NAMALWA (cell line): ENCODE measurements at regions not wholly inside any gene's neighbourhood (a gene's known extent, or its start where the extent isn't known, plus 50 kb on each side); places are given as distances from the start of the nearest gene placed in this dataset.
"Not testable (repeated sequence)": the region's sequence is repeated elsewhere in the genome, so short reads cannot be mapped to it uniquely, and the experiment has no call there.

Experiments used
- DNase-seq: peaks from one replicate; pipeline ENCODE4 v3.0.0-alpha.2; 2015; ENCODE audit warnings: low spot score

GRCh38 chr9:26163931-26164330 is 485.7 kb upstream of the TUSC1 start:
- no peak for DNase-seq

DNA sequence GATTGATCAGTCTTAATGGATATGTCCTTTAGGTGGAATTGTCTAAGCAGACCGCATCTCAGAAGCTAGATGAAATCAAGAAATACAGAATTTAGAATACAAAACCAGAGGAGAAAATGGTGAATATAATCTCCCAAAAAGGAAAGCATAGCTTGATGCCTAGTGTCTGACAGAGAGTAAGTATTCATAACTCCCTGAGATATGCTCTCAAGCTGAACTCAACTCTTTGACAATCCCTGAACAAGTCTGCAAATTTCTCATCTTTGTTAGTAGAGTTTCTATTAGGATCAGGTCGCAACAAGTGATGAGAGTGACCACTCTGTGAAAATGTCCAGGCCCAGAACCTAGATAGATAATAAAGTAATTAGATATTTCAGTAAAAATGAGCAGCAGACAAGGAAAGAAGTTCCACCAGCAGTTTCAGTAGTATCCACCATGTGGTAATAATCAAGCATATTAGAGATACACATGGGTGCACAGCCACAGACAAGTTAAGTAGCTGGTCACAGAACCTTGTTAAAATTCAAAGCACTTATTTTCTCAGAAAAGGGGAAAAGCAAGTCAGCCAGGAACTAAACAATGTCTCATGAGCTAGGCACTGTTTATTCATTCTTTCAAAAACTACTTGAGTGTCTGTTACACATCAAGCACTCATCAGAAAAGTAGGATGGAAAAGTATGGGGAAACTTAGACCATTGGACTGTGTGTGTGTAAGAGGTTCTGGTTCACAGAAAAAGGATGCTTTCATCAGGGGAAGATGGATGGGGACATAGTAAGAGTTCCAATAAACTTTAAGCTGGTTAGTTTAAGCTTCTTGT is 481.5 kb upstream of the TUSC1 start:
- DNase-seq: no peak

- no peak for DNase-seq
Observed at GRCh38 chr9:26158631-26159150, 480.4 kb upstream of the TUSC1 start.

GRCh38 chr9:26157411-26157810 is 479.2 kb upstream of the TUSC1 start:
- no peak for DNase-seq

GRCh38 chr9:26152350-26152749 is 474.1 kb upstream of the TUSC1 start:
- no peak for DNase-seq

GRCh38 chr9:26148128-26148527 is 469.9 kb upstream of the TUSC1 start:
- no peak for DNase-seq

DNA sequence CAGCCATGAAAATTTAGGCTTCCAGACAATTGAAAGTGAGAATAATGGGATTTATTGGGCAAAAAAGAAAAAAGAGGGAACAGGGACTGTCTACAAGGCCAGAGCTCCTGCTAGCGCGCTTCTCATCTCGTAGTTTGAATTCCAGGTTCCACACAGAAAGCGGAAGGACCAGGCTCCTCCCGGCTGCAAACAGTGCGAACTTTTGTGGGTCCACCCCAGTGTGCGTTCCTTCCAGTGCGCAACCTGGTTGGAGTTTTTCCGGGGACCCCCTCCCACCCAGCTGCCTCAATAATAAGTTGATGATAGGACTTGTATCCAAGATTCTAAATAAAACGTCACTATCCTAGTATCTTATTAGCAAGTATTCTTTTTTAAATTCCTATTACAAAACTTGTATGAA is 467.7 kb upstream of the TUSC1 start:
- no peak for DNase-seq

GRCh38 chr9:26142631-26143030 is 464.4 kb upstream of the TUSC1 start:
- DNase-seq: no peak

DNA sequence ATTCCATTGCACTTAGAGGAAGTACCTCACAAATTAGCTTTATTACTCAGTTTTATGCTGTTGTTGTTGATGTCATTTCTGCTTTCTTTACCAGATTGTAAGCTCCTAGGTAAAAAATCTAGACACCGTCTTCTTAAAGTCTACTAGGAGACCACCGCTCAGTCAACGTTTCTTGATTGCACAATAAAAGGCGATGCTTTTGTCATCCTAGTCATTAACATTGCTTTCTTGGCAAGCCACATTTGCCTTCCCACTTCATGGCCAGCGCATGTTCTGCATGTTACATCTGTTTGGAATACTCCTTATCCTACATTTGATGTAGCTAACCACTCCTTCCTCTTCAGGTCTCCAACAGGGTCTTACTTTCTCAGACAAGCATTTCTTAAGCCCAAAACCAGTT is 464.0 kb upstream of the TUSC1 start:
- no peak for DNase-seq

DNA sequence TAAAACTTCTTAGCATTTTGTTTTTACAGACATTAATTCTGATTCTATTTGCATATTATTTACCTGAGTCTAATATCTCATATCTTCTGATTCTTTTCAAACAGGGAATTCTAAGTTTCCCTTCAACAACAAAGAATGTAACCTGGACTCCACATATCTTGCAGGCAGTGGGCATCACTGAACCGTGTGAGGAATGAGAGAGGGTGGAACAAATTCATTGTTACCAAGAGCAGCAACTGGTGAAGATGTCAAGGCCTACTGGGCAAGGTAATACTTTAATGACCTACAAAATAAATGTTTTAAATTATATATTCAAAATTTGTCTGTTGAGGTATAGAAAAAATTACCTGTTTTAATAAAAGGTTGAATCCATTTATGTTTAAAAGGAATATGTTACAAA is 455.3 kb upstream of the TUSC1 start:
- no peak for DNase-seq

- DNase-seq: no peak
Observed at GRCh38 chr9:26132746-26133312, 454.6 kb upstream of the TUSC1 start.

GRCh38 chr9:26131886-26132285 is 453.6 kb upstream of the TUSC1 start:
- no peak for DNase-seq

- no peak for DNase-seq
Observed at GRCh38 chr9:26129217-26129616, 451.0 kb upstream of the TUSC1 start.

DNA sequence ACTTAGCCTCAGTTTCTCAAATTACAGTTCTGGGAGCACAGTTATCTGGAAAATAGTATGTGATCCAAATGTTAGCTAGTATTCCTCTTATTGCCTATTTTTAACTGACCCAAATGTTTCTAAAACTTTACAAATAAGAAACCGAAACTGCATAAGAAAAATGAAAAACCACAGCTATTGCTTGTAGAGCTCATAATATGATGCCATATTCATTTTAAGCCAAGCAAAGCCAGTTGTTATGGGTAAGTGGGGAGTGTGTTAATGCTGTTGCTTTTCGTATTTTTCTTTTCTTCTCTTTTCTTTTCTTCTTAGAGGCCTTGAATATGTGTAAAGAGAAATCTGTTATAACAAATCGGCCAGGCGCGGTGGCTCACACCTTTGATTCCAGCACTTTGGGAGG is 447.4 kb upstream of the TUSC1 start:
- no peak for DNase-seq

DNA sequence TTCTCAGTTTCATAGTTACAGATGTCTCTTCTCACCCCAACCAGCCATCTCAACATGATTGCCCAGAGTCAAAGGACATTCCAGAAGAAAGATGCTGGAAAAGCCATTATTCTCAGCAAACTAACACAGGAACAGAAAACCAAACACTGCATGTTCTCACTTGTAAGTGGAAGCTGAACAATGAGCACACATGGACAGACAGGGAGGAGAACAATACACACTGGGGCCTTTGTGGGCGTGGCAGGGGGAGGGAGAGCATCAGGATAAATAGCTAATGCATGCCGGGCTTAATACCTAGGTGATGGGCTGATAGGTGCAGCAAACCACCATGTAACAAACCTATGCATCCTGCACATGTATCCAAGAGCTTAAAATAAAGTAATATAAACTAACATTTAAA is 437.8 kb upstream of the TUSC1 start:
- not testable (repeated sequence) for DNase-seq

DNA sequence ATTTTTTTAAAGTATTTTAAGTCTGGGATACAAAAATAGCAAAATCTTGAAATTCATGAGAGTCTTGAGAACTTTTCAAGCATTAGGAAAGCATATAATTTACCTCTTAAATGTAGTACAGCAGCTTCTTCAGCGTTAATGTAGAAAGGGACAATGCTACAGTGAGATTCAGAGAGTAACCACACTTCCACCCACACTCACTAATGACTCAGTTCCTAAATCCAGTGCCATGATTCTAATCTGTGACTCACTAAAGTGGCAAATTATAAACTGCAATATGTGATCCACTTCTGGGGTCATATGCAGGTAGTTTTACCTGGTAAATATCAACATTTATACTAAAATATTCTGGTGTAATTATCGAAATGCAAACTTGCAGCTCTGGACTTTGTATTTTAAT is 434.5 kb upstream of the TUSC1 start:
- DNase-seq: no peak

DNA sequence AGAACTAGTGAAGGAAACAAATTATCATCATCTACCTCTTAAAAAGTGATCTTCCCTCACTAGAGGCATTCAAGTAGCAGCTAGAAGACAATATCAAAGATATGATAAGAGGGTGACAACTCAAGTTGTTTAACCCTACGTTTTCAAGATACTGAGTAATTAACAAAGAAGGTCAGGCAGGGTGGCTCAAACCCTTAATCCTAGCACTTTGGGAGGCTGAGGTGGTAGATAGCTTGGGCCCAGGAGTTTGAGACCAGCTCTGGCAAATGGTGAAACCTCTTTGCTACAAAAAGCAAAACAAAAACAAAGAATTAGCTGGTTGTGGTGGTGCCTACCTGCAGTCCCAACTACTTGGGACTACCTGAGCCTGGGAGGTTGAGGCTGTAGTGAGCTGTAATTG is 408.2 kb upstream of the TUSC1 start:
- DNase-seq: no peak

DNA sequence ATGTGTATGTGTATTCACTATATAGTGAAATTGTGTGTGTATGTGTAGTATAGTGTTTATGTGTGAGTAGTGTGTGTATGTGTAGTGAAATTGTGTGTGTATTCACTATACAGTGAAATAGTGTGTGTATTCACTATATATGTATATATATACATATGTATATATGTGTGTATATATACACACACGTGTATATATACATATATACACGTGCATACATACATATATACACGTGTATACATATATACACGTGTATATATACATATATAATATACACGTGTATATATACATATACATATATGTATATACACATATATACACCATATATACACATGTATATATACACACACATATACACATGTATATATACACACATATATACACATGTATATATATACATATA is 403.6 kb upstream of the TUSC1 start:
- DNase-seq: no peak

GRCh38 chr9:26078706-26079105 is 400.5 kb upstream of the TUSC1 start:
- no peak for DNase-seq

GRCh38 chr9:26077860-26078259 is 399.6 kb upstream of the TUSC1 start:
- DNase-seq: no peak

DNA sequence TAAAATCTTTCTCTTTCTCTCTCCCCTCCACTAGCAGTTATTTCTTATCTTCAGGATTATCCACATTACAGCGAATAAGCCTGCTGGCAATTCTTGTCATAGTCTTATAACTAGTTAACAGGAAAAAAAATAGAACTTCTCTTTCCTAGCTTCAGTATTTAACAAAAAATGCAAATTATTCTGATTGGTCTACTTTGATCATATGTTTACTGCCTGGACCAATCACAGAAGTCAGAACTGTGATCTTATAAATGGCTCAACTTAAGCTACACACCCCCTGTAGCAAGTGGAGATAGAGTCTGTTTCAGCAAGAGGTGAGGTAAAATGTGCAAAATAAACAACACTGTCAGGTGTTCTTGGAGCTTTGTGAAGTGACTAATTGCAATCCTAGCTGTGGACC is 389.4 kb upstream of the TUSC1 start:
- DNase-seq: peak; percentile 23

GRCh38 chr9:26066237-26066636 is 388.0 kb upstream of the TUSC1 start:
- no peak for DNase-seq

GRCh38 chr9:26061948-26062575 is 383.8 kb upstream of the TUSC1 start:
- DNase-seq: no peak
